GM21619 (cell line): ENCODE measurements at regions not wholly inside any gene's neighbourhood (a gene's known extent, or its start where the extent isn't known, plus 50 kb on each side); places are given as distances from the start of the nearest gene placed in this dataset.

Source experiments
- ATAC-seq: cut with Tn5 transposase; IDR thresholded peaks from one replicate; pipeline ENCODE4 v1.9.1; 2021; ENCODE audit not compliant: unreplicated experiment

DNA sequence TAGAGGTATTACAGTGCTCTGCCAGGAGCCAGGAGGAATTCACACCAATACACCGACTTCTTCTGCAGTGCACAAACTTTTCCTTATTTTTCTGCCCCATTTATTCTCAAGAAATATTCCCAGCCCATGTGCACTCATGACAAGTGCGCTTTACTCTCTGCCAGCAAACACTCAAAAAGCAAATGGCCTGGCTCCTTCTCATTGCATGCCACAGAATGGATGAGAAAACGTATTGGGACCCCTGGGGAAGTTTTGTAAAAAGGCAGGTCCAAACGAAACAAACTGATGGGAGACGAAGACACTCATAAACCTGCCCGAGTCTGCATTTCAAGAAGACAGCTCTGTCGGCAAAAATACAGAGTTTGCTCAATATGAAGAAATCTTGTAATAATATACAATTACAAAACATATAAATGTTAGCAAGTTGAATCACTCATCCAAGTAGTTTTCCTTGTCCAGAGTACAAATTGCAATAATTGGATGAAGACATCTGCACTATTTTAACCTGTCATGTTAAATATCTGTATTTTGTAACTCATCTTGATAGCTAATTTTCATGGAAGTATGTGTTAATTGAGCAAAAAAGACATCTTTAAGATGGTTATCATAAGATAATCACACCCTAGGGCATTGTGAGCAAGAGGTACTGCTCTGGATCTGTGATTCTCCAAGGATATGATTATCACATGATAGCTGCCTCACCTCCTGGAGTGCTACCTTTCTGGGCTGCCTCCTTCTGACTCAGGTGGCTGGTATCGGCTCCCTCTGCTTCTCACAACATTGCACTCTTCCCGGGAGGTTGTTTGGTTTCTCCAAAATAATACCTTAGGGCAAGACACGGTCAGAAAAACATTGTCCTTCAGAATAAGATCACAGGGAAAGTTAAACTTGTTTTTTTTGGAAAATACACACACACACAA lies 260.8 kb upstream of the G2E3 start:
- no peak for ATAC-seq

DNA sequence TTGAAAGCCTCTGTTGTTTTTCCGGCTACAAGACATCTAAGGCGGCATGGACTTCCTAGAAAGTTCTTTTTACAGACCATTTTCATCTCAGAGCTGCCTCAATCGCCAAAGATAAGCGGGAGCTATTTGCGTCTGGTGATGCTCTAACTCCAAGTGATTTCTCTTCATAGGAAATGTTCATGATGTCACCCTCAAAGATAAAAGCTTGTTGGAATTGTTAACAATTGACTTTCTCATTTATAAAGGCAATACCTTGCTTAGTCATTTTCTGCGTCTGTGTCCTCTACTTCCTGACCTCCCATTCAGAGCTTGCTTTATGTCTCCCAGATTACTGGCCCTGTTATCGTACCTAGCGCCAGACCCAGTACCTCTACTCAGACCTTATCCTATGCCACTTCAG lies 259.0 kb upstream of the G2E3 start:
- no peak for ATAC-seq

DNA sequence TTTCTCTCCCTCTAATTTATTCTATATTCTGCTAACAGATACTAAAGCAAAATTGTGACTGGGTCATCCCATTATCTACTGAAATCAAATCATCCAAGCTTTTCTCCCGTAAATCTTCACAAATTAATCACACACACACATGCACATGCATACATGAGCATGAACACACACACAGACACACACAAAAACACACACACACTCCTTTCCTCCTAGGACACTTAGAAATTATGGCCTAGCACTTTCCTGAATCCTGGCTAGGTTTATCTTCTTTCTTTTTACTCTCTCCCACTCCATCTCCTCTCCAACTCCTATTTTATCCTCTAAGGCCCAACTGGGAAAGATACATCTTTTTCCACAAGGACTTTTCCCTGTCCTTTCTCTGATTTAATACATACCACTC lies 255.6 kb upstream of the G2E3 start:
- ATAC-seq, result no peak

DNA sequence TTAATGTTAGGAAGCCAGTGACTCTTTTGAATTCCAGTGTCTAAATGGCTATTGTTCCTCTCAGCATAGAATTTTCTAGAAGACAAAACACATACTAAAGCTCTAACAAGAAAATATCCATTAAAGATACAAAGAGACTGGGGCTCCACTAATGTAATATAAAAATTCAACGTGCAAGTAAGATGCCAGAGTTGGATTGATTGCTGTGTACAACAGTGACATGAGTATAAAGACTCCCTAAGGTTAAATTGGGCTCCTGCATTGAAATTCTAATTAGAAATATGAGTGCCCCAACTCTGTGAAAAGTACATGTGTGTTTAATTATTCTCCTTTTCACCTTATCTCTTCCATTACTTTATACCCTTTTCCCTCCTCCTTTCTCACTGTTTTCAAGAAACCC lies 253.6 kb upstream of the G2E3 start:
- no peak for ATAC-seq

DNA sequence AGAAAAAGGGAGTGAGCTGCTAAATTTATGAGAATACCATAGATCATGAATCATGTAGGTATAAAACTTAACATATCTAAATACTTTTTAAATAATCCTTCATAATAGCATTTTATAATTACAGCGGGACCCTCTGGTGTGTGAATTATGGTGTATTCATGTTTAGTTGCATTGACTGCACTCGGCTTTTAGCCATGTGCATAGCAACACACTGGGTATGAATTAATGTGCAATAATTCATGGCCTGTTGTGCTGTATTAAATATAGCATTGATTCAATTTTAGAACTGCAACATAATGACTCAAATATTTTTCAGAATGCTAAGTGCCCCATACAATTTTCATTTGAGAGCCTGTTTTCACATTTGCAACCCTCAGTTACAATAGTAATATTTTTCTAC lies 249.6 kb upstream of the G2E3 start:
- ATAC-seq, result no peak

DNA sequence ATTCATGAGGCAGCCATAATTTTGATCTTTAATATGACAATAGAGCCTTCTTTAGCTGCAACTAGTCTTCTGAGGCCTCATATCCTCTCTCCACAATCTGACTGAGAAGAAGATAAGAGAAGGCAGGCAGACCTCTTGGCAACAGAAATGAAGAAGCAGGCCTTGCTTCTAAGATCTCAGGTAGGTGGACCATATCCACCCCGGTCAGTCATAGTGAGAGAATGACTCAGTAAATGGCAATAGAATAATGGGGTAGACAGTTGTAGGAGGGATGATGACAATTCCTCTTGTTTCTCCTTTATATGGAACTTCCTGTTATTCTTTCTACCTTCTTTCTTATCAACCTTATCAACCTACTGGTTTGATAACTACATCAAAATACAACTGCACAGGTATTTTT lies 246.7 kb upstream of the G2E3 start:
- ATAC-seq, result no peak

DNA sequence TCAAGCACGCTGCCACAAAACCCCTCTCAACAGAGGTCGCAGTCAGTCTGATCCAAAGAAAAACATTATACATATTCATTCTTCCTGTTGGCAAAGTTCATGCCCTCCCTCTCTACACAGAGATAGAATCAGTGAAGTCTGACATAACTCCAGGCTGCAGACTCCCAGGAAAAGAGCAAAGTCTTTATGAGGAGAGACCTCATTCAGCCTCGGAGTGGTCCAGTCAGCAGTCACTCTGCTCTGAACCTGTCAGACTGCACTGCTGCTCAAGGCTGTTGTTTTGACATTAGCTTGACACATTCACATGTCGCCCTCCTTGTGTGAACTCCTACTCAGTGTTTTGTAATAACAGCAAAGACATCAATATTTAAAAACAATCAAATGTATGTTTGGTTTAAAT lies 241.2 kb upstream of the G2E3 start:
- ATAC-seq, result no peak

DNA sequence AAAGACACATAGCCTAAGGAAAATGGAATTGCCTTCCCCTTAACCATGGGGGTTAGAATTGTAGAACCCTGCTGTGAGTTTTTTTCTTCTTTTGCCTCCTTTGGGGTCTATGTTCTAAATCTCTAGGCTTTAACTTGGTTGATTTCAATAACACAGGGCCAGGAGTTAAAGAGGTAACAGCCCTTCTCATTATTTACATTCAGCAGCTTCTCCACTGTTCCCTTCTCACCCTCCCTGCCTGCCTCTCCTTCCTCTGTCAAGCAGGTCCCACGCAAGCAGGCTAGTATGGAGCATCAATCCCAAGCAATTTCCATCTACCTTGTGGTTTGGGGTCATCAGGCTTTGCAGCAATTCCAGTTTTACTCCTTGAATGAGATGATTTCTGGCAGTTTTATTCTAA lies 236.1 kb upstream of the G2E3 start:
- no peak for ATAC-seq

DNA sequence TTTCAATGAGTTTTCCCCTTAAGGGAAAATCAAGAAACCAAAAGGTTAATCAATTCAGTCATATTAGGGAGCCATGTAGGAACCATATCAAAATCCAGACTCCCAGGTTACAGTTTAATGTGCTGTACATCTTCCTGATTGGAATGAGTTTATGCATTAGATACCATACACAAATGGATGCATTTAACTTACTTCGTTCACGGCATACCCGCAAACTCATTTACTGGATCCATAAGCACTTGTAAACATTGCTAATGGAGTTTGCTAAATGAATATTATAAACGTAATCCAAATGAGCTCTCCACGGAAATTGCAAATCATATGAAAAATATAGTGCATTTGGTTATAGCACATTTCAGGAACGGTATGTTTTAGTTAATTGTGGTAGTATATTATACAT lies 228.9 kb upstream of the G2E3 start:
- ATAC-seq, result no peak

DNA sequence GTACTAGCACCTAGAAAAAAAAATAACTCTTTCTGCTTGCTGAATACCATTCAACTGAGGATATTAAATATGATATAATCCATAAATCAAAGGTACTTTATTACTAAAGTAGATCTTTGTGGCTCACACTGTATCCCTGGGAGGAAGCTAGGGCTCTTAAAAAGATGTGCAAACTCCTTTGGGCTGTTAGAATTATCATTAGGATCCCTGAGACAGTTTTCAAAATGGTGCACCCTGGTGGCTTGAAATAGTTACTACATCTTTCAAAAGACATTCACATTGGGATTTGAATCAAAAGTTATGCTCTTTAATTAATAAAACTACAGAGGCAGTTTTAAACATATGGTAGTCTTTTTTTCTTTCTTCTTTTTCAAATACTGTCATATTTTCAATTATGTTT lies 228.5 kb upstream of the G2E3 start:
- ATAC-seq, result no peak

DNA sequence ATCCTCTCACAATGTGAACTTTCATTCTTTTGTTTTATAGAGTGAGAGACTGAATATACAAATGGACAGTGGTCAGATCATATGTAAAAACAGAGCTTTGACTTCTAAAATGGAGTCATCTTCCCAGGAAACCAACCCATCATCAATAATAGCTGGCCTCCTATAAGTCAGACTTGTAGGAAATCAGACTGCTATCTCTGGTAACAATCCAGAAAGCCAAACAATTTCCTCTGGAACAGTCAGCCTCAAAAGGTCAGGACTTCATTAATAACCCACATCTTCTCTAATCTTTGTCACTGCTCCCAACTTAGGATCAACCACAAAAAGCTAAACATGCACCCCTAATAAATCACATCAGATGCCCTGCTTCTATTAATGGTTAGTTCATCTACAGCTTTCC lies 227.9 kb upstream of the G2E3 start:
- no peak for ATAC-seq

DNA sequence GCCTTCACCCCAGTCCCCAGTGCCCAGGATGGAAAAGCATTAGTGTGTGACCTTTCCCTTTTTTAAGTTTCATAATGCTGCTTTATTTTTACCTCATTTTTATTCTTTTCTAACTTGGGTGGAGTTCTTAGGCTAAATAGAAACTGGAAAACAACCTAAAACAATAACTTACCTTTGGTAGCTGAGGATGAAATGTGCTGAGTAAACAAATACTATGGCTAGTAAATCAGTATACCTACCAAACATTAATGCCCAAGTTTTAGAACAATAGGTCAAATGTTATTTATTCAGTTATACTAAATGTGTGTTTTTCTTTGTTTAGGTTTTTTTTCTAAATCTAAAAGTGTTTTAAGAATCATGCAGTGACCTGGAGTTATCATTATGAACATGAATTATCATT lies 226.6 kb upstream of the G2E3 start:
- no peak for ATAC-seq

DNA sequence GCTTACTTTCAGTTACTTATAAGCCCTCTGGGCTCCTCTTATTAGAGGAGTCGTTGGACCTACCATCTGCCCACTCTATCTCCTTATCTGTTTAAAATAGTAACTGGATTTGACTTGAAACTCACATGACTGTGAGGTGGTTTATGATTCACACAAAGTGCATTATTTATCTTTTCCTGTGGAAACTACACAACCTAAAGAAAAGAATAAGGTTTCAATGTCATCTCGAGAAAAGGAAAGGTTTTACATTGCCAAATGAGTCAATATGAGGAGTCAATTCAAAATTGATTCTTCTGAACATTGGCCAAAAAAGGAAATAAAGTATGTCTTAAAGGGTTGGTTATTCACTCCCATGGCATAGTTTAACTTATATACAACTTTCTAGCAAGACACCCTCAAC lies 225.0 kb upstream of the G2E3 start:
- ATAC-seq, result no peak

DNA sequence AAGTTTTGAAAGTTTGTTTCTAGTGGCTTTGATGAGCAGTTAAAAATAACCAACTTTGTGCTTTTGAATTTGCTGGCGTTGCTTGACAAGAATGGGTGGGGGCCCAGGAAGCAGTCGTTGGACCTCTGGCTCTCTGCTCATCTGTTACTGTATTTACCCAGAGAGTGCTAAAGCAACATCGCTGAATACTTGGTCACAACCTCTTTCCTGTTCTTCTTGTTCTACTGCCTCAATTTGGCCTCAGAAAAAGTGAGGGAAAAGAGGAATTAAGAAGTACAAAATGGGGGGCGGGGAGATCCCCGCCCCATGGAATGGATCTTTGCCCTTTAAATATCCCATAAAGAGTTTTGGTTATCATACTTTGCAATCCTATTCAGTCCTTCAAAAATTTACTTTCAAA lies 221.5 kb upstream of the G2E3 start:
- no peak for ATAC-seq

DNA sequence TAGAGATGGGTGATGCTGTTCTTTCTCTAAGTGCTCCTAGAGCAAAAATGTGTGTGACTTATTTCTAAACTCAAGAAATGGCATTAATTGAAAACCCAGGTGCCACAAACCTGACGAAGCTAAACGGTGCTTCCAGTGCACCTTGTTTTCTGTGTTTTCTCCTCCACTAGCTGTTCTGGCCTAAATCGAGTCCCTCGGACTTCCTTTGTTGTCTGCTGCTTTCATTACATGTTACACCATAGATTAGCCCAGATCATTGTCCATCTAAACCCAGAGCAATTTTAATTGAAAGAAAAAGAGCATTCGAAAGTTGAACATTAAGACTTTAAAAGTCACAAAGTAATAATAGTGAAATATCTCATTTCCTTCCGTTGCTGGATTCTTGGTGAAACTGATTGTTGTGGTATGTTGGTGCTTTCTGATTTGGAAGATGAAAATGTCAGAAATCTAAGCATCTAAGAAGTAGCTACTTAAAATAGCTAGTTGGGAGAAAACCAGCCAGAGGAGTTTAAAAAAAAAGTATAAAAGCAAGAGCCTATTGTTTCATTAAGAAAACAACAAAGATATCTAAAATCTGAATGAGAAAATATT lies 219.6 kb upstream of the G2E3 start:
- ATAC-seq, result no peak

DNA sequence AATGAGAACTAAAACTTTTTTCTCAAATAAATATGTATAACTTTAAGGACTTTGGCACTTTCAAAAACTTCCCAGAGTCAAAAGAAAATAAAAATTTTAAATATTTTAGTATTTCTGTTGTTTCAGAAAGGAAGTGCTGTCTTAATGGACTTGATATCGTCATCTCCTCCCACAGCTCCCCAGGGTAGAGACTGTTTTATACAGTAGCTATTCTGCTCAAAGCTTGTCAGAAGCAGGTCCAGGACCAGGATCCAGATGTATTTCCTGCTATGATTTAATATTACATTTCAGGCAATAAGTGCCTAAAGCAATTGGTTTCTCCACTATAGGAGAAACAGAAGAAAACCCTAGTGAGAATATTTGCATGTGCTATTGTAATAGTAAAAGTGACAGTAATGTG lies 218.5 kb upstream of the G2E3 start:
- ATAC-seq, result no peak

DNA sequence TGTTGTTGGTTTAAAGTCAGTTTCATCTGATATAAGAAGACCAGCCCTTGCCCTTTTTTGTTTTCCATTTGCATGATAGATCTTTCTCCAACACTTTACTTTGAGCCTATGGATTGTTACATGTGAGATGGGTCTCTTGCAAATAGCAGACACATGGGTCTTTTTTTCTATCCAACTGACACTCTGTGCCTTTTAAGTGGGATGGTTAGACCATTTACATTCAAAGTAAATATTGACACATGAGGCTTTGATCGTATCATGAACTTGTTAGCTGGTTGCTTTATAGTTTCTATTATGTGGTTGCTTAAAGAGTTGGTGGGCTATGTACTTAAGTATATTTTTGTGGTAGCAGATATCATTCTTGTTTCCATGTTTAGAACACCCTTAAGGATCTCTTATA lies 213.4 kb upstream of the G2E3 start:
- no peak for ATAC-seq

DNA sequence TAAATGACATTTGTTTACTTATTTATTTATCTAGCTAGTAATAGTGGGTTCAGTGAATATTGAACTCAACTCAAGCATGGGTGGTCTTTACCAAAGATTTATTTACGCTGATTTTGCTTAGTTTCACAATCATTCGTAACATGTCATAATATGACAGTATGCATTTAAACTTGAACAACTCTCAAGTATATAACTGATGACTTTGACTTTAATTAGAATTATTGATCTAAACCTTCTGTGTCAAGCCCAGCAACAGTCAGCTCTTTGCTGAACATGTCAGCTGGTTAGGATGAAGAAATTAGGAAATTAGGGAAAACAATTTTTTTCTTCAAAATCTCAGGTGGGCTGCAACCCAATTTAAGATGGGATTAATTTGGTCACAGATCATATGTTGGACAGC lies 210.5 kb upstream of the G2E3 start:
- no peak for ATAC-seq

DNA sequence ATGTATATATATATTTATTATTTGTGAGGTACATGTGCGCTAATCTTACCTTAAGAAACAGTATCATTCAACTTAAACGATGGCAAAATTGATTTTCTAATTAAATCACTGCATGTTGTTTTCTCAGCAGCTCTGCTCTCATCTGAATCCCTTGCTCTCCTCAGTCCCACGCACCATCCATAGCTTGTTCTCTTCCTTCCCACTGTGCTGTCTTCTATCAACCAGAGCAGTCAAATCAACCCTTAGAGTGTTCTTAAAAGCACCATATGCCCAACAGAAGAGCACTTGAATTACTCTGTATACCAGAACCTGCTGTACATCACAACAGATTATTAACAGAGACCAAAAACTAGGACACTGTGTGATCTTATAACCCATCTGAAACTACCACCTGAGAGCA lies 209.4 kb upstream of the G2E3 start:
- ATAC-seq, result no peak

DNA sequence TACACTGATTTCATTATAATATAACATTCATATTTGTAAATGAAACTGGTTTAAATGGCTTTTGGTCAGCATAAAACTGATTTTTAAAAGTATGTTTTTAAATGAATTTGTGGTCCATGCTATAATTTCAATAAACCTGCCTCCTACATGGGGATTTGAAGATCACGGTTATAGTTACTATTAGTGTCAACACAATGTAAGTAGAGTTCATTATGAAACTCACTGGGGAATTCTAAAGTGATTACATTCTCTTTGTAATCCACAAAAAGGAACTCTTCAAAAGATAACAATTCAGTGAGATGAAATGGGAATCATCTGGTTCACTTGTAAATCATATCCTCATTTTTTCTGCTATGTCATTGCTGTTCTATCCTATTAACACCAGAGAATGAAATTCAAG lies 204.5 kb upstream of the G2E3 start:
- ATAC-seq, result no peak

DNA sequence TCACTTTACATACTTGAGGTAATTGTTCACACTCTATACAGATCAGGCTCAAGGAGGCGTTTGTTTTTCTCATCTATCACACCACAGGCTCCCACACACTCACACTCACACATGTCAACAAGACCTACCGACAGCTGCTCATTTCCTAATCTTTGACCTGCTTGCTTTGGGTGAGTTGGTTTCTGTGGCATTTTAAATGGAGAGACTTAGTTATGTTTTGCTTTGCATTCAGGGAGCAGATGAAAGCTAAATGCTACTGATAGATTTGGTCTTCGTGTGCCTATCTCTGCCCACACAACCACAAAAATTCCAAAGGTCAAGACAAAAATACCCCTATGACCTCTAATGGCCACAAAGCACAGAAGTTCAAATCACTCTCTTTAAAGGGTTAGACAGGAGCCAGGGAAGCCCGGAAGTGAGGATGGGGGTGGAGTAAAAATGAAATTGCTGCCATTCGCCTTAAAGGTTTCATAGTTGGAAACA lies 203.5 kb upstream of the G2E3 start:
- peak; percentile 56 for ATAC-seq

DNA sequence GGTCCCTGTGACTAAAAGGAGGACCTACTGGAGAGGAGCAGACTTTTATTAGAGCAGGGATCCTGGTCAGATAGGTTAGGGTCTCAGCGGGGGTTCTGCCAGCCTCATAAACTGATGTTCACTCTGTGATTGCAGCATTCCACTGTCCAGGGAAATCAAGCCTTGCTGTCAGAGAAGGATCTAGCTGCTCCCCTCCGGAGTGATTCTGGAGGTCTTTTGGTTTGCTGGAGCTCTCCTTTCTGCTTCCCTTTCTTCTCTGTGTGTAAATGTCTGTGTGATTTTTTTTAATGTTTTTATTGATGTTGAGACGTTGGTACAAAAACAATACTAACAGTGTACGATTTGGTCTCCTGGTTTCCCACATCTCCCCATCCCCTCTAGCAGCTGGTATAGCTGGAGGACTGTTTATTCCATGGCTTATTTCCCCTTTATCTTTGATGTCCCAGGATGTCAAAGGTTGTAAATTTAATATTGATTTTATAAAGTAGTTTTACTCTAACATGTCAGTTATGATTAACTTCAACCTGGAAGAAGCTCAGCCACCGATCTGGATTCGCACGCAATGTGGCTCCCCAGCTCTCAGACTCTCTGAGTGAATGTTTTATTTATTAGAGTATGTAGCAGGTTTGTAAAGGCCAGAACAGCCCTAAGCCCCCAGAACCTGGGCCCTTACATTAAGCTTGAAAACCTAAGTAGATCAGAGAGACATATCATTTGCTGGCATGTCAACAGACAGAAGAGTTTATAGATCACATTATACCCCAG lies 202.3 kb upstream of the G2E3 start:
- no peak for ATAC-seq
